ENCODE measurements at regions not wholly inside any gene's neighbourhood (a gene's known extent, or its start where the extent isn't known, plus 50 kb on each side); places are given as distances from the start of the nearest gene placed in this dataset.
A peak's percentile ranks its signal among the peaks of the same experiment; 100 is the strongest.

DNA sequence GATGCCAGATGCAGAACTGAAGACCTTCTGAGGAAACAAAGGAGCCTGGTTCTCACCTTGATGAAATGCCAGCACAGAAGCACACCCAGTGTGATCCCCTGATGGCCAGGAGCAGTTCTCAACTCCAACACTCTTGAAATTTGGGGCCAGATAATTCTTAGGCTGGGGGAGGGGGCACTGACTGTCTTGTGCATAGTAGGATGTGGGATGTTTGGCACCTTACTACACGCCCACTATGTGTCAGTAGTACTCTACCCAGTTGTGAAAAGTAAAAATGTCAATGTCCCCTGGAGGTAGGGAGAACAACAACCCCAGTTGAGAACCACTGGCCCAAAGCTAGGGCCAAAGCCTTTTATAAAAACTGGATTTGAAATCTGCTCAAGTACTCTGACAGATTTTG, 398.3 kb upstream of the ARID1B start:
- no peak for DNase-seq (ENCODE audit: low spot score)

- DNase-seq (ENCODE audit: low spot score): no peak
Observed at GRCh38 chr6:156376091-156376490, 401.1 kb upstream of the ARID1B start.

DNA sequence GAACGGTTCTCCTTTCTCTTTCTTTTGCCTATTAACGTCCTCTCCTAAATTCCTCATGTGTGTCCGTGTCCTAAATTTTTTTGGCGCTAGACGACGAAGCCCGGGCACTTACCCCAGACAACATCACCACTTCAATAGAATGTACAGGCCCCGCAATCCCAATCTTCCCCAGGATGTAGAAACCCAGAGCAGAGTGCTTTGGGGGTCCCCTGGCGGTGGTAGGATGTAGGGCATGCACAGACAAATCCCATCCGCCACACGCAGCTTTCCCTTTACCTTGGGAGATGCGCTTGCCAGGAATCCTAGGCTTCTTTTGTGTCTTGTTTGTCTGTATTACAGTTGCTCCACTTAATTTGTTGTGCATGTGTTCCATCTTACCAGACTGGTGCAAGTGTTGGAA, 417.3 kb upstream of the ARID1B start:
- peak; percentile 32 for DNase-seq (ENCODE audit: low spot score)

- DNase-seq (ENCODE audit: low spot score): no peak
Observed at GRCh38 chr6:156352861-156353260, 424.3 kb upstream of the ARID1B start.

DNA sequence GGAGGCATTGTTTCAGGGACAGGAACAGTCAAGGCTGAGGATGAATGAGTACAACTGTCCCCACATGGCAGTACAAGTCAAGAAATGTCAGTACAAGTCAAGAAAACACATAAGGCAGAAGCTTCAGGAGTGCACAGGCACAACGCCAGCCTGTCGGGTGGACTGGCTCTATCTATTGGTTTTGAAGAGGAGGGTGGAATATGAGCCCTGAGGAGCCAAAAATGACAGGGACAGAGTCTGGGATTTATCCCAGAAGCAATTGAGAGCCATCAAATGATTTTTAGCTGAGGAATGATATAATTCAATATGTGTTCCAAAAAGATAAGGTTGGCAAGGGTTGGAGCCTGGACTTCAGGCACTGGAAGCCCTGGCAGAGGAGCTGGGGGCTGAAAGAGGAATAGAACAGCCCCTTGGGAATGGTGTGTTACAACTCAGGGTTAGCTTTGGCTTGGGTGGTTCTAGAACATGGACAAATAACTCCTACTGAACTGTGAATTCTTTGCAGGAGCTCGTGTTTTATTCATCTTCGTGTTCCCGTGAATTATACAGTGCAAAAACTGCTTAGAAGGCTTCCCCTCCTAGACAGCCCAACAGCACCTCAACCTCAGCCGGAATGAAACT, 425.7 kb upstream of the ARID1B start:
- no peak for DNase-seq (ENCODE audit: low spot score)

- no peak for DNase-seq (ENCODE audit: low spot score)
Observed at GRCh38 chr6:156350337-156350736, 426.8 kb upstream of the ARID1B start.

DNA sequence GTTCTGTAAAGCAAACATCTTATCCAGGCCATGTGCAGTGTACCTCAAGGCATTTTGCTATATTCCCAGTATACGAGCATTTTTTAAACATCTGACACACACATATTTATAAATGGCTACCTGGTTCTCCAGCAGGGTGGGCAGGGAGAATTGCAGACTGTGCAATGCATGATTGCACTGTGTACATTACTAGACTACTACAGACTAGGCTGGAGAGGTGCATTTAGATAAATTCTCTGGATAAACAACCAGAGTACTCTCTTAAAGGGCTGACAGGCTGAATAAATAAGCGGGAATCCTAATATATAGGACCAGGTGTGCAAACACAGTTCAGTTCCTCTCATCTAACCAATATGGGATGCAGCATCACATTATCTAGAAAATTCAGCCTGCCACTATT, 428.3 kb upstream of the ARID1B start:
- no peak for DNase-seq (ENCODE audit: low spot score)

DNA sequence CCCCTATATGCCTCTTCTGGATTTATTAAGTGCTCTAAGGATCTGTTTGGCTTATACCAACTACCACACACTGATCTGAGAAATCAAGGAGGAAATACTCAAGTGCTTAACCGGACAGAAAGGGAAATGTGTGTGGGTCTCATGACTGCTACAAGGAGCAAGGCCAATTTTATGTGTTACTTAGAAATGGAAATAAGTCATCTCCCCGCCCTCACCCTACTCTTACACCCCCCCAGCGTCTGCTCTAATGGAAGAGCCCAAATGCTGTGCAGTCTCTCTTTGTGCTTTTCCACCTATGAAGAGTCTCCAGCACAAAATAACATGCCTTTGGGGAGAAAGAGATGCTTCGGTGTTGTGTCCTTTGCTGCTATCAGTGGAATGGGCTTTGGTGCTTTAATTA, 428.8 kb upstream of the ARID1B start:
- no peak for DNase-seq (ENCODE audit: low spot score)

DNA sequence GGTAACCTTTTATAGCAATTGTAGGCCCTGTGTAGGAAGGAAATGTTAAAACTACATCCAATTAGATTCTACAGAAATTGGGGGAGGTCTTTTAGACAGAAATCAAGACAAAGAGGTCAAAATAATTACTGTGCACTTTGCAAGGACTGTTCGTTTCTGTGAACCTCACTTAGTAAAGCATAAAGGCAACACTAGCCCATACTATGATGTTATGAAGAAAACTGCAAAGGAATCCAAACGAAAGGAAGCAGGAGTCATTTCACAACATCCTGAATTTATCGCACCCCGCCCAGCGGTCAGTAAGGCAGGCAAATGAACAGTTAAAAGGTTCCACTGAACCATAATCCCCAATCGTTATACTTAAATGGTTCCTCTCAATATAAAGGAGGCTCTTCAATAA, 429.5 kb upstream of the ARID1B start:
- DNase-seq (ENCODE audit: low spot score): no peak

DNA sequence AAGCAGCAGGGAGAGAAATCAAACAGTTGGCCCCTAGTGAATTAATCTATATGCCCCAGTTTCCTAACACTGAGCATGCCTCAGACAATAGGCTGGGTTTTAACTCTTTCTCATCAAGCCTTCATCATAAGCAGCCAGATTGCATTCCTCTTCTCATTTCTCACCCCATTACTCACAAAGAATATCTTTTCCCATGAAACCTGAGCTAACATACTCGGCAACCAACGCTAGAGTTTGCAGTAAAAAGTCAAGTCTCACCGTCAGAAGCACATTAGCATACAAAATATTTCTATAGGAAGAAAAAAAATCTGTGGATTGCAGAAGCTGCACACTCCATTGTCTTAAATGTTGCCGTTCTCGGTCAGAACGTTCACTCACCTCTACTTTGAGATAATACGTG, 429.9 kb upstream of the ARID1B start:
- no peak for DNase-seq (ENCODE audit: low spot score)

DNA sequence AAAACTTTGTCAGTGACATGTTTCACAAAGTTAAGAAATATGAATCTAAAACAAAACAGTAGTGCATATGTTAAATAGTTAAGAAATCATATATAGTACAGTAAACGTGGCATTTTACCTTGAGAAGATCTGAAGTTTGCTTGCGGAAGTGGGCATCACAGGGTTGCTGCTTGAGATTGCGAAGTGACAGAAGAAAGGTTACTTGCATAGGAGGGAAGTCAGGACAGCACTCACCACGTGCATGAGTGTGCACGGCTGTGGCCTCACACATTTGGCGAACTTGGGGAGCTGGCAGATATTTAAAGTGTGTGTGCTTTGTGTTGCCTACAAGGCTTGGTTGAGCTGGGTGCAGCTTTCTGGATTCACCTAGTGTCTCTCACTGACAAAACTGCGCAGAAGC, 431.5 kb upstream of the ARID1B start:
- DNase-seq (ENCODE audit: low spot score): no peak

- no peak for DNase-seq (ENCODE audit: low spot score)
Observed at GRCh38 chr6:156344491-156344890, 432.7 kb upstream of the ARID1B start.

DNA sequence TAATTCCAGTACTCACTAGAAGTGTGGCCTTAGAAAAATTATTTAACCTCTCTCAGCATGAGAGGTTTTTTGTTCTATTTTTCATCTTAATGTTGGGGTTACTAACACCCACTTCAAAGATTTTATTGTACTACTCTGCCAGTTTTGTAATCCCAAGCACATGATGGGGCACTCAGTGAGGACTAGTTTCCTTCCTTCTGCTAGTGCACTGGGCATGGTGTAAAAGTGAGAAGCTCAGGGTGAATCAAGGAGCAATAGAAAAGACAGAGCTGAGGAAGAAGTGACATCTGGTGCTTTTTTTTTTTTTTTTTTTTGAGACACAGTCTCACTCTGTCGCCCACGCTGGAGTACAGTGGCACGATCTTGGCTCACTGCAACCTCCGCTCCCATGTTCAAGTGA, 439.4 kb upstream of the ARID1B start:
- no peak for DNase-seq (ENCODE audit: low spot score)

DNA sequence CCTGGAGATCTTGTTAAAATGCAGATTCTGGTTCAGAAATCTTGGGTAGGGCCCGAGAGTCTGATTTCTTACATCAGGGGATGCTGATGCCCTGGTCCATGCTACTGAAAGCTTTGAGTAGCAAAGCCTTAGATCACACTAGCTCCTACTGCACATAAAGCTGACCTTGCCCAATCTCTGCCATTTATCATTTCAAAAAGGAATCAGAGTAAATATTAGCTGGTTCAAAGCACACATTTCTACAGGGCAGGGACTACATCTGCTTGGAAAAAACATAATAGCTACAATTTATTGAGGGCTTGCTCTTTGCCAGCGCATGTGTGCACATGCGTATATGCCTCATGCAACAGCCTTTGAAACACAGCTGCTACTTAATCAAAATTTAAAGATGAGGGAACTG, 440.4 kb upstream of the ARID1B start:
- DNase-seq (ENCODE audit: low spot score): no peak

- DNase-seq (ENCODE audit: low spot score): no peak
Observed at GRCh38 chr6:156336089-156336488, 441.1 kb upstream of the ARID1B start.

- no peak for DNase-seq (ENCODE audit: low spot score)
Observed at GRCh38 chr6:156334966-156335365, 442.2 kb upstream of the ARID1B start.

- DNase-seq (ENCODE audit: low spot score): no peak
Observed at GRCh38 chr6:156319707-156320106, 457.5 kb upstream of the ARID1B start.

- no peak for DNase-seq (ENCODE audit: low spot score)
Observed at GRCh38 chr6:156316583-156317125, 460.5 kb upstream of the ARID1B start.

DNA sequence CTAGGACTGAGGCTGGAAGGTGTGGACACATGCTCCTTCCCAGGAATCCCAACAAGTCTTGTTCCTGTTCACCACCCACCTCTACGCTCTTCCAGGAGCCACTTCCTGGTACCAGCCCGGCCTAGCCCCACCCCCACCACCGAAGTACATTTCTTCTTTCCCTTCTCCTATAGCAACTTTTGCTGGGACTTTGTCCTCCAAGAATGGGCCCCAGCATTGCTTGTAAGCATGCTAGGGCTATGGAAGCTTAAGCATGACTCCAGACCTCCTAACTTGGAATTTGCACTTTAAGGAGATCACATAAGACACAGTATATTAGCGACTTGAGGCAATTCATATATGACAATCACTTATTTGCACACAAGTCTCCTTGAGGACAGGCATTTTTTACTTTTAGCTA, 462.0 kb upstream of the ARID1B start:
- no peak for DNase-seq (ENCODE audit: low spot score)

- no peak for DNase-seq (ENCODE audit: low spot score)
Observed at GRCh38 chr6:156313037-156313436, 464.1 kb upstream of the ARID1B start.

DNA sequence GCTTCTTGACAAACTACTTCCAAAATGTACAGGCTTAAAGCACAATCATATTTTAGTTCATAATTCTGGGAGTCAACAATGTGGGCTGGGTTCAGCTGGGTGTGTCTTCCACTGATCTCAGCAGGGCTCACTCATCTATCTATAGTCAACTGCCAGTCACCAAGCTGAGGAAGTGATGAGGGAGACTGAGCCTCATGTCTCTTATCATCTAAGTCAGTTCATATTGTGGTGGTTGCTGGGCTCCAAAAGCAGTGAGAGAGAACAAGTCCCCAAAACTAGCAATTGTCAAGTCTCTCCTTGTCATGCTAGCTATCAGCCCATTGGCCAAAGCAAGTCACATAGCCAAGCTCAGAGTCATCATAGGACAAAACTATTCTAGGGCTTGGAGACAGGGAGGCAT, 465.9 kb upstream of the ARID1B start:
- no peak for DNase-seq (ENCODE audit: low spot score)

GRCh38 chr6:156310701-156311100, 466.5 kb upstream of the ARID1B start:
- DNase-seq (ENCODE audit: low spot score): no peak

GRCh38 chr6:156309017-156309416, 468.2 kb upstream of the ARID1B start:
- no peak for DNase-seq (ENCODE audit: low spot score)

DNA sequence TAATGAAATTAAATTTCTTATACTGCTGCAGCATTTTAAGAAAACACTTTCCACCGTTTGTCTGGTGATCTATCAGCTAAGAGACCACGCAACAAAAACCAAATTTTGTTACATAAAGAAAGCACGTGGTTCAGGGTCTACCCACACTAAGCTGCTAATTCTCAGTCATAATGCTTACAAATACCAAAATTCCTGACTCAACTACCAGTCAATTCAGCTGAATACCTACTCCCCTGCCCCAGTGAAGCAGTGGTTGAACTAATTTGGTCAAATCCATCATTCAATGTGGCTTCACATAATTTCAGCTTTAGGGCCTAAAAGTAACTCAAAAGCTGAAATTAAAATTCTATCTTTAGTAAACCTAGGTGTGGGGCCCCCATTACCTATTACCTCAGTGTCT, 468.6 kb upstream of the ARID1B start:
- DNase-seq (ENCODE audit: low spot score): no peak

GRCh38 chr6:156306531-156306930, 470.6 kb upstream of the ARID1B start:
- DNase-seq (ENCODE audit: low spot score): no peak

All from COLO829 (cell line).